Smooth muscle cell (in vitro differentiated cells): ENCODE measurements at regions not wholly inside any gene's neighbourhood (a gene's known extent, or its start where the extent isn't known, plus 50 kb on each side); places are given as distances from the start of the nearest gene placed in this dataset.

Experiments
- DNase-seq: peaks from one replicate; lab custom pipeline; 2025; ENCODE audit not compliant: unreplicated experiment; lab: John Stamatoyannopoulos, UW
- H2AFZ ChIP-seq: fragments of 200-600 bp; sonication (generic); 2 replicates; pipeline ENCODE4 v1.6.0; 2016; ENCODE audit warnings: antibody characterized with exemption, low read depth, mild to moderate bottlenecking
- H3F3A ChIP-seq: fragments of 200-600 bp; sonication (generic); 2 replicates; pipeline ENCODE4 v1.6.0; 2017; ENCODE audit warnings: antibody characterized with exemption, low read depth
- H3K27ac ChIP-seq: fragments of 200-600 bp; sonication (generic); 2 replicates; pipeline ENCODE4 v1.5.1; 2016; ENCODE audit warnings: low read depth, mild to moderate bottlenecking
- H3K27me3 ChIP-seq: fragments of 200-600 bp; sonication (generic); 2 replicates; pipeline ENCODE4 v1.6.1; 2016; ENCODE audit warnings: low read depth, mild to moderate bottlenecking
- H3K36me3 ChIP-seq: fragments of 200-600 bp; sonication (generic); 2 replicates; pipeline ENCODE4 v1.5.1; 2016; ENCODE audit warnings: low read depth
- H3K4me1 ChIP-seq: fragments of 200-600 bp; sonication (generic); 2 replicates; pipeline ENCODE4 v1.5.1; 2016; ENCODE audit warnings: low read depth
- H3K4me2 ChIP-seq: fragments of 200-600 bp; sonication (generic); 2 replicates; pipeline ENCODE4 v1.6.0; 2016; ENCODE audit warnings: mild to moderate bottlenecking
- H3K4me3 ChIP-seq: fragments of 200-600 bp; sonication (generic); 2 replicates; pipeline ENCODE4 v1.5.1; 2016; ENCODE audit warnings: mild to moderate bottlenecking
- H3K79me2 ChIP-seq: fragments of 200-600 bp; sonication (generic); 2 replicates; pipeline ENCODE4 v1.6.0; 2016; ENCODE audit warnings: low read depth, mild to moderate bottlenecking
- H3K9ac ChIP-seq: fragments of 200-600 bp; sonication (generic); 2 replicates; pipeline ENCODE4 v1.6.0; 2016; ENCODE audit warnings: low read depth
- H3K9me3 ChIP-seq: fragments of 200-600 bp; sonication (generic); replicated peaks from 2 replicates; pipeline ENCODE4 v1.5.1; 2016; ENCODE audit warnings: low read depth
- H4K20me1 ChIP-seq: fragments of 200-600 bp; sonication (generic); 2 replicates; pipeline ENCODE4 v1.6.0; 2016; ENCODE audit warnings: low read depth
- CTCF ChIP-seq: fragments of 200-600 bp; sonication (generic); IDR thresholded peaks from 2 replicates; pipeline ENCODE4 v1.5.1; 2017; ENCODE audit warnings: borderline replicate concordance, mild to moderate bottlenecking, antibody characterized with exemption; ENCODE audit not compliant: insufficient read depth, poor library complexity, severe bottlenecking
- whole genome bisulfite sequencing: methylation state at CpG from one replicate; pipeline ENCODE4 v1.1.7; 2016; ENCODE audit warnings: low lambda C conversion rate; 5-methylcytosine and 5-hydroxymethylcytosine counted together

GRCh38 chr6:80472271-80472670 lies 365.8 kb downstream of the BCKDHB start:
- WGBS, result 89% methylated on average over 1 of the region's 1 CpG
- TF ChIP-seq CTCF, result no peak
- Histone ChIP-seq H3K36me3 (no peaks in the 10 kb centered on the region), H3K27ac (no peak overlapping the region), H3K27me3 (no peaks in the 10 kb centered on the region), H3K79me2 (no peaks in the 10 kb centered on the region), H3K4me1 (no peaks in the 10 kb centered on the region), H3F3A (no peaks in the 10 kb centered on the region), H2AFZ (no peak overlapping the region), H3K4me2 (no peak overlapping the region), H4K20me1 (no peaks in the 10 kb centered on the region), H3K4me3 (no peak overlapping the region), H3K9me3 (no peaks in the 10 kb centered on the region), H3K9ac (no peak overlapping the region)
- no peak for DNase-seq

- Histone ChIP-seq H3K79me2 (no peaks in the 10 kb centered on the region), H3F3A (no peaks in the 10 kb centered on the region), H3K4me2 (no peak overlapping the region), H3K9me3 (no peaks in the 10 kb centered on the region), H2AFZ (no peak overlapping the region), H3K9ac (no peak overlapping the region), H3K27ac (no peak overlapping the region), H3K4me3 (no peak overlapping the region), H3K27me3 (no peaks in the 10 kb centered on the region), H4K20me1 (no peaks in the 10 kb centered on the region), H3K36me3 (no peaks in the 10 kb centered on the region), H3K4me1 (no peaks in the 10 kb centered on the region)
- whole genome bisulfite sequencing, result 76% methylated on average over 2 of the region's 2 CpGs
- TF ChIP-seq CTCF, result no peak
- DNase-seq, result no peak
Measured at GRCh38 chr6:80469977-80470376, 363.5 kb downstream of the BCKDHB start.

GRCh38 chr6:80468398-80468797 lies 361.9 kb downstream of the BCKDHB start:
- DNase-seq, result no peak
- H3K4me3 ChIP-seq, result no peak overlapping the region
- no peak overlapping the region for H3K4me2 ChIP-seq
- H2AFZ ChIP-seq, result no peak overlapping the region
- H3K9ac ChIP-seq, result no peak overlapping the region
- H3K9me3 ChIP-seq, result no peaks in the 10 kb centered on the region
- TF ChIP-seq CTCF, result no peak
- no peaks in the 10 kb centered on the region for H3K4me1 ChIP-seq
- 80% methylated on average over 2 of the region's 2 CpGs for WGBS
- no peaks in the 10 kb centered on the region for H3F3A ChIP-seq
- no peaks in the 10 kb centered on the region for H3K27me3 ChIP-seq
- no peaks in the 10 kb centered on the region for H3K79me2 ChIP-seq
- no peaks in the 10 kb centered on the region for H3K36me3 ChIP-seq
- H4K20me1 ChIP-seq, result no peaks in the 10 kb centered on the region
- no peak overlapping the region for H3K27ac ChIP-seq

- Histone ChIP-seq H3K27me3 (no peaks in the 10 kb centered on the region), H3K9ac (no peak overlapping the region), H3F3A (no peaks in the 10 kb centered on the region), H3K4me3 (no peak overlapping the region), H3K79me2 (no peaks in the 10 kb centered on the region), H2AFZ (no peak overlapping the region), H4K20me1 (no peaks in the 10 kb centered on the region), H3K36me3 (no peaks in the 10 kb centered on the region), H3K27ac (no peak overlapping the region), H3K9me3 (no peaks in the 10 kb centered on the region), H3K4me1 (no peaks in the 10 kb centered on the region), H3K4me2 (no peak overlapping the region)
- 85% methylated on average over 2 of the region's 2 CpGs for WGBS
- no peak for TF ChIP-seq CTCF
- no peak for DNase-seq
Measured at GRCh38 chr6:80467408-80467807, 360.9 kb downstream of the BCKDHB start.
